HUES64 (cell line): ENCODE measurements at regions not wholly inside any gene's neighbourhood (a gene's known extent, or its start where the extent isn't known, plus 50 kb on each side); places are given as distances from the start of the nearest gene placed in this dataset.

Experiments
- H3K27ac ChIP-seq: 2 replicates; pipeline ENCODE4 v1.7.0; 2013; ENCODE audit warnings: low read depth, low read length, inconsistent platforms
- H3K27me3 ChIP-seq: 2 replicates; pipeline ENCODE4 v1.6.1; 2013; ENCODE audit warnings: mild to moderate bottlenecking, low read length; ENCODE audit not compliant: insufficient read depth
- H3K36me3 ChIP-seq: 2 replicates; pipeline ENCODE4 v1.6.1; 2013; ENCODE audit warnings: mild to moderate bottlenecking, low read length; ENCODE audit not compliant: insufficient read depth
- H3K4me1 ChIP-seq: 2 replicates; pipeline ENCODE4 v1.6.1; 2013; ENCODE audit warnings: mild to moderate bottlenecking, low read length, moderate library complexity; ENCODE audit not compliant: insufficient read depth
- H3K4me3 ChIP-seq: 2 replicates; pipeline ENCODE4 v1.5.1; 2013; ENCODE audit warnings: mild to moderate bottlenecking, low read length, moderate library complexity
- H3K9ac ChIP-seq: 2 replicates; pipeline ENCODE4 v1.6.1; 2013; ENCODE audit warnings: mild to moderate bottlenecking, low read depth, low read length
- H3K9me3 ChIP-seq: 2 replicates; pipeline ENCODE4 v1.6.1; 2013; ENCODE audit warnings: low read depth, low read length; ENCODE audit not compliant: insufficient read depth
- WGBS: fragments of 150-250, 120-280 bp; methylation state at CpG from one replicate; pipeline ENCODE4 v1.1.7; 2013; ENCODE audit warnings: missing lambda C conversion rate; 5-methylcytosine and 5-hydroxymethylcytosine counted together

- Histone ChIP-seq H3K4me1 (no peaks in the 10 kb centered on the region), H3K9me3 (no peaks in the 10 kb centered on the region), H3K36me3 (no peaks in the 10 kb centered on the region), H3K4me3 (no peak overlapping the region), H3K27me3 (no peaks in the 10 kb centered on the region; the same call in 1 of the 2 replicates), H3K27ac (no peak overlapping the region), H3K9ac (no peak overlapping the region)
These were observed 98.5 kb upstream of the SEL1L start for GRCh38 chr14:81632157-81632556.

GRCh38 chr14:81633496-81633895 is 99.8 kb upstream of the SEL1L start:
- no peaks in the 10 kb centered on the region for H3K36me3 ChIP-seq
- no peak overlapping the region for H3K4me3 ChIP-seq
- no peak overlapping the region for H3K27ac ChIP-seq
- no peaks in the 10 kb centered on the region for H3K4me1 ChIP-seq
- no peak overlapping the region for H3K9ac ChIP-seq
- H3K9me3 ChIP-seq: no peaks in the 10 kb centered on the region
- no peaks in the 10 kb centered on the region; the same call in 1 of the 2 replicates for H3K27me3 ChIP-seq

GRCh38 chr14:81637639-81638038 is 104.0 kb upstream of the SEL1L start:
- 94% methylated on average over 1 of the region's 1 CpG for WGBS
- no peak overlapping the region for H3K9ac ChIP-seq

GRCh38 chr14:81638656-81639280 is 105.1 kb upstream of the SEL1L start:
- Histone ChIP-seq H3K9me3 (no peaks in the 10 kb centered on the region), H3K4me3 (no peak overlapping the region), H3K36me3 (no peaks in the 10 kb centered on the region), H3K27me3 (no peaks in the 10 kb centered on the region), H3K27ac (no peak overlapping the region), H3K9ac (no peak overlapping the region), H3K4me1 (no peaks in the 10 kb centered on the region)
- 88% methylated on average over 3 of the region's 3 CpGs for WGBS

More at GRCh38 chr14:81637639-81638038, 104.0 kb upstream of the SEL1L start:
- Histone ChIP-seq H3K4me3 (no peak overlapping the region), H3K27ac (no peak overlapping the region), H3K27me3 (no peaks in the 10 kb centered on the region), H3K4me1 (no peaks in the 10 kb centered on the region), H3K9me3 (no peaks in the 10 kb centered on the region), H3K36me3 (no peaks in the 10 kb centered on the region)

DNA sequence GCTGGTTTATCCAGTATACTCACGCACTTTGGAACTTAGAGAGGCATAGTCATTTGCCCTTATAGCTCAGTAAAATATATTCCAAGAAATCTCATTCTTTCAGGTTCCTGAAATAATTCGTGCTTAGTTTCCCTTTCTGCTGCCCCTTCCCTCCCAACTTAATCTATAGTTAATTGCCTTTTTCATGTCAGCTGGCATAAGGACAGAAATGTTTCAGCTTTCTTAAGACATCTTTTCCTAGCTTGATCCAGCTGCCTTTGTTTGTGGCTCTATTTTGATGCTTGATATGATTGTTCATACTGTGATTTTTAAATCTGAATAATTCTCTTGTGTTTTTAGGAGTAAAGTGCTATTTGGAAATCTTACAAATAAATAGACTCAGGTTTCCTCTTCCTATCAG is 120.0 kb upstream of the SEL1L start:
- no peak overlapping the region for H3K27ac ChIP-seq
- no peak overlapping the region for H3K9ac ChIP-seq
- peaks cover 26% of the 10 kb centered on the region for H3K4me1 ChIP-seq
- 92% methylated on average over 2 of the region's 2 CpGs for WGBS
- no peaks in the 10 kb centered on the region for H3K27me3 ChIP-seq
- H3K9me3 ChIP-seq: no peaks in the 10 kb centered on the region
- no peak overlapping the region for H3K4me3 ChIP-seq
- H3K36me3 ChIP-seq: no peaks in the 10 kb centered on the region

GRCh38 chr14:81655423-81656314 is 122.0 kb upstream of the SEL1L start:
- H3K27ac ChIP-seq: no peak overlapping the region
- WGBS: 86% methylated on average over 6 of the region's 6 CpGs
- no peaks in the 10 kb centered on the region for H3K9me3 ChIP-seq
- no peak overlapping the region for H3K4me3 ChIP-seq
- H3K36me3 ChIP-seq: no peaks in the 10 kb centered on the region
- H3K9ac ChIP-seq: no peak overlapping the region
- H3K4me1 ChIP-seq: peaks cover 32% of the 10 kb centered on the region
- no peaks in the 10 kb centered on the region for H3K27me3 ChIP-seq

DNA sequence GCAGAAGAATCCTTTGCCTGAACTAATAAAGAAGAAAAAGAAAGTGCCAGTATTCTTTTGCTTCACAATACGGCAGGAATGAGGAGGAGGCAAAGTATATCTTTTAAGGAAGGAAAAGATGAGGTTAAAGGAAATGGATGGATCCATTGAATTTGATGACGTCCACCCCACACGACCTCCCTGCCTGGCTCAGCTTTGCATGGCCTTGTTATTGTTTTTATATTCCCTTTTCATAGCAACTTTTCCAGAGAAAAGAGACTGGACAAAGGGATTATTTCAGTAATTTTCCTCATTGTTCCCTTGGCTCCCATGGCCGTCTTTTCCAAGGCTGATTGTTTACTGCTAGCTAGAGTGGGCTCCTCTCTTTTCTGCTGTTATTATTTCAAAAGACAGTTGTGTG is 123.2 kb upstream of the SEL1L start:
- no peaks in the 10 kb centered on the region for H3K27me3 ChIP-seq
- no peaks in the 10 kb centered on the region for H3K36me3 ChIP-seq
- no peak overlapping the region for H3K9ac ChIP-seq
- no peak overlapping the region for H3K27ac ChIP-seq
- H3K9me3 ChIP-seq: no peaks in the 10 kb centered on the region
- WGBS: 70% methylated on average over 4 of the region's 4 CpGs
- peaks cover 32% of the 10 kb centered on the region for H3K4me1 ChIP-seq
- H3K4me3 ChIP-seq: no peak overlapping the region

- Histone ChIP-seq H3K9me3 (no peaks in the 10 kb centered on the region), H3K27ac (no peak overlapping the region), H3K27me3 (no peaks in the 10 kb centered on the region), H3K4me1 (peaks cover 19% of the 10 kb centered on the region), H3K9ac (no peak overlapping the region), H3K4me3 (no peak overlapping the region), H3K36me3 (no peaks in the 10 kb centered on the region)
- 81% methylated on average over 5 of the region's 5 CpGs for WGBS
These were observed 128.4 kb upstream of the SEL1L start for GRCh38 chr14:81662066-81662465.

DNA sequence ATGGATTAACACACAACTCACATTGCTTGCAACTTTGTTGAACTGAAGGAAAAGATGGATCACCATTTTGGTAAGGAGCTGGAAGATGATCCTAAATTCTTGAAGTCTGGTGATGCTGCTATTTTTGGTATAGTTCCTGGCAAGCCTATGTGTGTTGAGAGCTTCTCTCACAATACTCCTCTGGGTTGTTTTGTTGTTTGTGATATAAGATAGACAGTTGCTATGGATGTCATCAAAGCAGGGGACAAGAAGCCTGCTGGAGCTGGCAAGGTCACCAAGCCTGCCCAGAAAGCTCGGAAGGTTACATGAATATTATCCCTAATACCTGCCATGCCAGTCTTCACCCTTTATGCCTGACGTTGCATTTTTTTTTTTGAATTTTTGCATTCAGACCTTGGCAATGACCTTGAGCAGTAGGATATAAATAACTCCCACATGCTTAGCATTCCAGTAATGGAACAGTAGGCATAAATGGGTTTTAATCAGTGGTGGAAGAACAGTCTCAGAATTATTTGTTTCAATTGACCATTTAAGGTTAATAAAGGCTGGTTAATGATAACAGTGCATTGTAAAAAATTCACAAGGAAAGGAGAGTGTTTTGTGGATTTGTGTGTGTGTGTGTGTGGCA is 129.0 kb upstream of the SEL1L start:
- no peaks in the 10 kb centered on the region for H3K36me3 ChIP-seq
- no peaks in the 10 kb centered on the region for H3K27me3 ChIP-seq
- no peak overlapping the region for H3K4me3 ChIP-seq
- H3K27ac ChIP-seq: no peak overlapping the region
- peaks cover 14% of the 10 kb centered on the region for H3K4me1 ChIP-seq
- WGBS: 88% methylated on average over 2 of the region's 2 CpGs
- no peaks in the 10 kb centered on the region for H3K9me3 ChIP-seq
- H3K9ac ChIP-seq: no peak overlapping the region

- Histone ChIP-seq H3K9me3 (0 out of 2 replicates have a peak, but pooled peaks cover 4% of the 10 kb centered on the region), H3K9ac (no peak overlapping the region), H3K4me1 (no peaks in the 10 kb centered on the region), H3K27ac (no peak overlapping the region), H3K4me3 (no peak overlapping the region), H3K36me3 (no peaks in the 10 kb centered on the region), H3K27me3 (peaks cover 2% of the 10 kb centered on the region; the same call in 1 of the 2 replicates)
- 95% methylated on average over 31 of the region's 32 CpGs for WGBS
These were observed 135.1 kb upstream of the SEL1L start for GRCh38 chr14:81668626-81669274.

DNA sequence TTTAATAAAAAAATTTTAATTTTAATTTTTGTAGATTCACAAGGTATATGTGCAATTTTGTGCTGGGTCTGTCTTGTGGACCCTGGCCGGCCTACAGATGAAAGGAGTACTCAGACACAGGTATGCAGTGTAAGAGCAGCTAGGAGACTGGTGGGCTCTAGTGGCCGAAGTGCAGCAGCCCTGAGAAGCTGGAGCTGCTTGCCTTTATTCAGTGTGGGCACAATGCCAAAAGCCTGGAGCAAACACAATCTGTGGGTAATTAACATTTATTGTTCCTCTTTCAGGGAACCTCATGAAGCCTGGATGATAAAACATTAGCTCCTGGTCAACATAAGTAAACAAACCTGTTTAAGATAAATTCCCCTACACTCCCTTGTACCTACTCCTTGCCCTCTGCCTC is 135.7 kb upstream of the SEL1L start:
- Histone ChIP-seq H3K9ac (no peak overlapping the region), H3K36me3 (no peaks in the 10 kb centered on the region), H3K27ac (no peak overlapping the region), H3K9me3 (0 out of 2 replicates have a peak, but pooled peaks cover 4% of the 10 kb centered on the region), H3K4me3 (no peak overlapping the region), H3K4me1 (no peaks in the 10 kb centered on the region), H3K27me3 (peaks cover 3% of the 10 kb centered on the region; the same call in 1 of the 2 replicates)
- 98% methylated on average over 2 of the region's 2 CpGs for WGBS
